Endothelial cell of umbilical vein (primary cell): ENCODE measurements at regions not wholly inside any gene's neighbourhood (a gene's known extent, or its start where the extent isn't known, plus 50 kb on each side); places are given as distances from the start of the nearest gene placed in this dataset.

Experiments used
- BruUV-seq: library from RNA; stranded (reverse); fragments of 400-500 nt; replicated peaks from 2 replicates; lab custom pipeline; 2021; lab: Mats Ljungman, UMichigan
- CTCF ChIA-PET: fragments of 300-600, 350-600 bp; sonication (Branson Sonifier 250); formaldehyde crosslinking; loops from one replicate; lab custom pipeline; 2021; ENCODE audit warnings: antibody characterized with exemption, inconsistent platforms; lab: Charles Lee
- POLR2A ChIA-PET: fragments of 300-600, 350-600 bp; sonication (Branson Sonifier 250); formaldehyde crosslinking; loops from one replicate; lab custom pipeline; 2021; ENCODE audit warnings: antibody characterized with exemption, inconsistent platforms; lab: Charles Lee
- DNase-seq: peaks from one replicate; pipeline ENCODE4 v3.0.0-alpha.2; 2011; ENCODE audit warnings: low read depth, low spot score
- FAIRE-seq: peaks from 2 replicates; lab custom pipeline; 2011; peaks lifted over from hg19 to GRCh38; lab: Jason Lieb, UNC
- H2AFZ ChIP-seq: 2 replicates; pipeline ENCODE4 v1.6.0; 2012; ENCODE audit warnings: low read depth, low read length, control low read depth, inconsistent platforms
- H3K27ac ChIP-seq: 2 replicates; pipeline ENCODE4 v1.5.1; 2011; ENCODE audit warnings: low read depth, mild to moderate bottlenecking, control low read depth, low read length, moderate library complexity; ENCODE audit not compliant: insufficient read depth
- H3K27me3 ChIP-seq, 2 experiments: 2 replicates each; pipeline versions ENCODE4 v1.6.0 to v1.6.1; 2011; ENCODE audit warnings: low read length in 2 of 2, mixed read lengths in 1 of 2; ENCODE audit not compliant: control insufficient read depth in 2 of 2, insufficient read depth in 2 of 2
- H3K36me3 ChIP-seq, 2 experiments: 2 replicates in 1 of 2; 3 replicates in 1 of 2; pipeline ENCODE4 v1.5.1; 2011; ENCODE audit warnings: low read length in 2 of 2, mild to moderate bottlenecking in 1 of 2, moderate library complexity in 1 of 2; ENCODE audit not compliant: control insufficient read depth in 2 of 2, insufficient read depth in 2 of 2; ENCODE audit errors: extremely low read depth in 1 of 2
- H3K4me1 ChIP-seq: 3 replicates; pipeline ENCODE4 v1.5.1; 2011; ENCODE audit warnings: mild to moderate bottlenecking, low read length; ENCODE audit not compliant: control insufficient read depth, insufficient read depth; ENCODE audit errors: extremely low read depth
- H3K4me2 ChIP-seq: 2 replicates; pipeline ENCODE4 v1.6.1; 2011; ENCODE audit warnings: low read length, control low read depth, mixed read lengths; ENCODE audit not compliant: insufficient read depth
- H3K4me3 ChIP-seq, 3 experiments: fragments of 200-600 bp in 1 of 3; sonication (generic), shearing (Covaris generic) in 1 of 3; replicated peaks in 1 of 3; 2 replicates each; pipeline ENCODE4 v1.5.1; 2011 to 2016; ENCODE audit warnings: control low read depth in 3 of 3, low read length in 3 of 3, mild to moderate bottlenecking in 2 of 3, inconsistent platforms in 1 of 3, low read depth in 1 of 3, moderate library complexity in 1 of 3; ENCODE audit not compliant: insufficient read depth in 1 of 3
- H3K79me2 ChIP-seq: 2 replicates; pipeline ENCODE4 v1.6.0; 2012; ENCODE audit warnings: low read length, inconsistent platforms; ENCODE audit not compliant: control insufficient read depth, insufficient read depth
- H3K9ac ChIP-seq: replicated peaks from 2 replicates; pipeline ENCODE3; 2011; ENCODE audit warnings: low read length, control low read depth; ENCODE audit not compliant: insufficient read depth; ENCODE audit errors: extremely low read depth
- H3K9me1 ChIP-seq: replicated peaks from 3 replicates; pipeline ENCODE4 v1.6.0; 2011; ENCODE audit warnings: mild to moderate bottlenecking, low read length; ENCODE audit not compliant: control insufficient read depth, insufficient read depth; ENCODE audit errors: extremely low read depth
- H3K9me3 ChIP-seq: replicated peaks from 2 replicates; pipeline ENCODE4 v1.5.1; 2012; ENCODE audit warnings: low read length, inconsistent platforms; ENCODE audit not compliant: control insufficient read depth, insufficient read depth
- H4K20me1 ChIP-seq: replicated peaks from 2 replicates; pipeline ENCODE3; 2011; ENCODE audit warnings: mild to moderate bottlenecking, low read length; ENCODE audit not compliant: control insufficient read depth, insufficient read depth; ENCODE audit errors: extremely low read depth
- EZH2 ChIP-seq: IDR thresholded peaks from 2 replicates; pipeline ENCODE4 v1.6.1; 2012; ENCODE audit warnings: borderline replicate concordance, low read depth, mild to moderate bottlenecking, moderate library complexity, low read length, inconsistent platforms; ENCODE audit not compliant: severe bottlenecking
- FOS ChIP-seq: IDR thresholded peaks from 2 replicates; pipeline ENCODE4 v1.6.1; 2011; ENCODE audit warnings: mild to moderate bottlenecking, low read length, moderate library complexity, borderline replicate concordance; ENCODE audit not compliant: insufficient read depth
- GATA2 ChIP-seq: IDR thresholded peaks from 2 replicates; pipeline ENCODE4 v1.7.0; 2011; ENCODE audit warnings: low read depth, mild to moderate bottlenecking, moderate library complexity, mixed read lengths, low read length; ENCODE audit not compliant: insufficient read length, insufficient read depth
- JUN ChIP-seq: IDR thresholded peaks from 2 replicates; pipeline ENCODE4 v1.6.1; 2011; ENCODE audit warnings: borderline replicate concordance, low read depth; ENCODE audit not compliant: insufficient read length, insufficient read depth
- MAX ChIP-seq: IDR thresholded peaks from 2 replicates; pipeline ENCODE4 v1.6.1; 2011; ENCODE audit not compliant: insufficient read depth, insufficient read length
- MYC ChIP-seq: IDR thresholded peaks from one replicate; pipeline ENCODE4 v1.6.1; 2011; ENCODE audit warnings: mild to moderate bottlenecking, low read depth, low read length
- POLR2A ChIP-seq: IDR thresholded peaks from 2 replicates; pipeline ENCODE4 v1.6.1; 2012; ENCODE audit warnings: low read depth, mild to moderate bottlenecking, control low read depth, low read length
- POLR2AphosphoS5 ChIP-seq: IDR thresholded peaks from 2 replicates; pipeline ENCODE4 v1.6.1; 2012; ENCODE audit warnings: low read depth, mild to moderate bottlenecking, control low read depth, low read length, moderate library complexity; ENCODE audit not compliant: insufficient read depth
- dilution Hi-C: fragments of 300-500 bp; cut with MboI; formaldehyde crosslinking; loops from one replicate; pipeline ENCODE4 v1.15.0; 2019; ENCODE audit warnings: low sequenced_read_pairs; ENCODE audit not compliant: extremely low pct_ligation_motif_present
- intact Hi-C: fragments of 100-400 bp; cut with micrococcal nuclease; formaldehyde crosslinking; loops from one replicate; pipeline ENCODE4 v1.10.0; 2022
- TF ChIP-seq, protein P1 (sequence below), 2 donors: IDR thresholded peaks; 1 replicate in 1 of 2; 2 replicates in 1 of 2; pipeline ENCODE4 v1.5.1; 2011; ENCODE audit warnings: low read length in 2 of 2, mild to moderate bottlenecking in 2 of 2, moderate library complexity in 2 of 2, control low read depth in 1 of 2, inconsistent platforms in 1 of 2, low read depth in 1 of 2; ENCODE audit not compliant: insufficient read depth in 1 of 2; ENCODE audit errors: extremely low read depth in 1 of 2

DNA sequence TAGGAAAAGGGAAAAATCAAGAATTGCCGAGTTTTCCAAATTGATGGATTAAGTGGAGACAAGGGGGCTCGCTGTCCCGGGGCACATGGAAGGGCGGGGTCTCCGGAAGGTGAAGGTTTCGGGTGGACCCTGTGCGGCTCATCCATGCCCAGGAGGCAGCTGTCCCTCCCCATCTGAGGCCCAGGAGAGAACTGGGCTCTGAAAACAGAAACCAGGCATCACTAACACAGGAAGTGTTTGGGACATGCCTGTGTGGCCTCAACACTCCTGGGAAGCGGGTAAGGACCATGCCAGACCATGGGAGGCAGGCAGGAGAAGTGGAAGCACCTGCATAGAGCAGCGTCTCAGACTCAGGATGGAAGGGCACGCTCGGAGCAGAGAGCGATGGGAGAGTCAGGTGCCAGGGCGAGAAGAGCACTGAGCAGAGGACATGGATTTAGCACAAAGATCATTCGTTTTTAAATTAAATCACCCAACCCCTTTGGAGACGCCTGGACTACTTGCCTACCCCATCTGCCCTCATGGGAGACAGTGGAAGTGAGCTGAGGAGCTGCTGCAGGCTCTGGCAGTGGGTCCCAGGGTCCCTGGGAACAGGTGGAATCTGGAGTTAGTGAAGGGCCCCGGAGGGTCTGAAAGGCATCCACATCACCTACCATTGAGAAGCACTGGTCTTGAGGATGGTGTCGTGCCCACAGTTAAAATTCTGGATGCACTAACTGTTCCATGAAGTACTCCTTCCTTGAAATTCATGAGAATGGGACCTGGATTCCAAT is 183.2 kb upstream of the SOX1 start:
- Histone ChIP-seq H4K20me1 (no peaks in the 10 kb centered on the region), H3K36me3 (no peaks in the 10 kb centered on the region), H2AFZ (no peak overlapping the region), H3K4me2 (no peak overlapping the region), H3K9me1 (no peaks in the 10 kb centered on the region), H3K9me3 (peaks cover 2% of the 10 kb centered on the region), H3K27me3 (no peaks in the 10 kb centered on the region), H3K9ac (no peak overlapping the region), H3K4me1 (no peaks in the 10 kb centered on the region), H3K79me2 (no peaks in the 10 kb centered on the region), H3K27ac (no peak overlapping the region), H3K4me3 (no peak overlapping the region)
- no peak for DNase-seq
- BruUV-seq: no TSS peak
- no peak for FAIRE-seq
- intact Hi-C loops (no loop called here), dilution Hi-C loops (no loop called here)
- TF ChIP-seq MYC (no peak), JUN (no peak), EZH2 (no peak), GATA2 (no peak)
- POLR2A ChIA-PET: no interaction called here
- CTCF ChIA-PET: no interaction called here

DNA sequence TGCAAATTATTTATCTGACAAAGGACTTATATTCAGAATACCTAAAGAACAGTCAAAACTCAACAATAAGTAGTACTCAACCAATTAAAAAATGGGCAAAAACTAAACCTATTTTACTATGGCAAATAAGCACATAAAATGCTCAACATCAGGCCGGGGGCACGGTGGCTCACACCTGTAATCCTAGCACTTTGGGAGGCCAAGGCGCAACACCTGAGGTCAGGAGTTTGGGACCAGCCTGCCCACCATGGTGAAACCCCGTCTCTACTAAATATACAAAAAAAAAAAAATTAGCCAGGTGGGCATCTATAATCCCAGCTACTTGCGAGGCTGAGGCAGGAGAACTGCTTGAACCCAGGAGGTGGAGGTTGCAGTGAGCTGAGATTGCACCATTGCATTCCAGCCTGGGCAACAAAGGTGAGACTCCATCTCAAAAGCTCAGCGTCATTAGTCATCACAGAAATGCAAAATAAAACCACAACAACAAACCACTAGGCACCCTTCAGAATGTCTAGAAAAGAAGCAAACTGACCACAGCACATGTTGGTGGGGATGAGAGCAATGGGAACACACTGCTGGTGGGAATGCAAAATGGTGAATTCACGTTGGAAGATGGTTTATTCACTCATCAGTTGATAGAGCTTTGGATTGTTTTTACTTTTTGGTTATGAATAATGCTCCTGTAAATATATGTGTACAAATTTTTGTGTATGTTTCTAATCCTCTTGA is 180.6 kb upstream of the SOX1 start:
- no peaks in the 10 kb centered on the region for H3K79me2 ChIP-seq
- no peaks in the 10 kb centered on the region for H3K9me1 ChIP-seq
- H3K4me2 ChIP-seq: no peak overlapping the region
- DNase-seq (no peak), FAIRE-seq (no peak)
- H4K20me1 ChIP-seq: no peaks in the 10 kb centered on the region
- no TSS peak for BruUV-seq
- H2AFZ ChIP-seq: no peak overlapping the region
- H3K9me3 ChIP-seq: peaks cover 2% of the 10 kb centered on the region
- TF ChIP-seq, protein P1, sequence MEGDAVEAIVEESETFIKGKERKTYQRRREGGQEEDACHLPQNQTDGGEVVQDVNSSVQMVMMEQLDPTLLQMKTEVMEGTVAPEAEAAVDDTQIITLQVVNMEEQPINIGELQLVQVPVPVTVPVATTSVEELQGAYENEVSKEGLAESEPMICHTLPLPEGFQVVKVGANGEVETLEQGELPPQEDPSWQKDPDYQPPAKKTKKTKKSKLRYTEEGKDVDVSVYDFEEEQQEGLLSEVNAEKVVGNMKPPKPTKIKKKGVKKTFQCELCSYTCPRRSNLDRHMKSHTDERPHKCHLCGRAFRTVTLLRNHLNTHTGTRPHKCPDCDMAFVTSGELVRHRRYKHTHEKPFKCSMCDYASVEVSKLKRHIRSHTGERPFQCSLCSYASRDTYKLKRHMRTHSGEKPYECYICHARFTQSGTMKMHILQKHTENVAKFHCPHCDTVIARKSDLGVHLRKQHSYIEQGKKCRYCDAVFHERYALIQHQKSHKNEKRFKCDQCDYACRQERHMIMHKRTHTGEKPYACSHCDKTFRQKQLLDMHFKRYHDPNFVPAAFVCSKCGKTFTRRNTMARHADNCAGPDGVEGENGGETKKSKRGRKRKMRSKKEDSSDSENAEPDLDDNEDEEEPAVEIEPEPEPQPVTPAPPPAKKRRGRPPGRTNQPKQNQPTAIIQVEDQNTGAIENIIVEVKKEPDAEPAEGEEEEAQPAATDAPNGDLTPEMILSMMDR (IDR thresholded peaks at IDR 0.05; ENCODE audit: extremely low read depth in 1 of 2, insufficient read depth in 1 of 2, low read depth in 1 of 2, low read length in 2 of 2): no peak
- no peak for TF ChIP-seq MYC
- no peak for TF ChIP-seq POLR2AphosphoS5
- no peak for TF ChIP-seq EZH2
- TF ChIP-seq GATA2: no peak
- TF ChIP-seq MAX: no peak
- no peak for TF ChIP-seq FOS
- no peak for TF ChIP-seq POLR2A
- TF ChIP-seq JUN: no peak
- dilution Hi-C loops (no loop called here), intact Hi-C loops (no loop called here)
- ChIA-PET CTCF (no interaction called here), POLR2A (no interaction called here)
- no peaks in the 10 kb centered on the region for H3K4me1 ChIP-seq
- H3K27ac ChIP-seq: no peak overlapping the region
- no peaks in the 10 kb centered on the region for H3K27me3 ChIP-seq
- no peaks in the 10 kb centered on the region for H3K36me3 ChIP-seq
- no peak overlapping the region for H3K9ac ChIP-seq
- H3K4me3 ChIP-seq: no peak overlapping the region
